ENCODE measurements at regions not wholly inside any gene's neighbourhood (a gene's known extent, or its start where the extent isn't known, plus 50 kb on each side); places are given as distances from the start of the nearest gene placed in this dataset.
A peak's percentile ranks its signal among the peaks of the same experiment; 100 is the strongest.
"Not testable (repeated sequence)": the region's sequence is repeated elsewhere in the genome, so short reads cannot be mapped to it uniquely, and the experiment has no call there.

DNA sequence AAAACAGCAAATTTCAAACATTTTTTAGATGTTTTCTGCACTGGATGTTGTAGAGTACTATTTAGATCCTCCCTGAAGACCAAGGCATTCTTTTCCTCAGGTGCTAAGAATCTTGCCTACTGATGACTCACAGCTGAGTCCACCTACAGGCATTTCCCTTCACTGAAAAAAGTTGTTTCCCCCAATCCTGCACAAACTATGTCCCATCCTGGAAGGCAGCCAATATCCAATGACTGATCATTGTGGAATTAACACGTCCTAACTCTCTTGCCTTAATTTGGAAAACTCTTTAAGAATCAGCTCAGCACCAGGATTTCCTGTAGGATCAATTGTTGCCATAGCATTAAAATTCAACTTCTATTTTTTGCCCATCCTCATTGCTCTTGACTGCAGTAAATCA is 268.4 kb upstream of the IRAK1BP1 start:
- DNase-seq: no peak

DNA sequence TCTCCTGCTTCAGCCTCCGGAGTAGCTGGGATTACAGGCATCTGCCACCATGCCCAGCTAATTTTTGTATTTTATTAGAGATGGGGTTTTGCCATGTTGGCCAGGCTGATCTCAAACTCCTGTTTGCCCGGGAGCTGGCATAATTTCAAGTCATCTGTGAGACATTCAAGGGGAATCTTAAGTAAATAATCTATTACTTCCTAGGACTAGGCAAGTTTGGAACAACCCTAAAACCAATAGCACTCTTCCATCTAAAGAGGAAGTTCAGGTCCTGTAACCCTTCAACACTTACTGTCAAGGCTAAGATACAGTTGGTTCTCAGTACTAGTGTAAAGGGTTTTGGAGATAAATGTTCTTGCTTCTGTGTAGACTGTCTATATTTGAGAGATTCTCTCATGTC is 267.8 kb upstream of the IRAK1BP1 start:
- no peak for DNase-seq

DNA sequence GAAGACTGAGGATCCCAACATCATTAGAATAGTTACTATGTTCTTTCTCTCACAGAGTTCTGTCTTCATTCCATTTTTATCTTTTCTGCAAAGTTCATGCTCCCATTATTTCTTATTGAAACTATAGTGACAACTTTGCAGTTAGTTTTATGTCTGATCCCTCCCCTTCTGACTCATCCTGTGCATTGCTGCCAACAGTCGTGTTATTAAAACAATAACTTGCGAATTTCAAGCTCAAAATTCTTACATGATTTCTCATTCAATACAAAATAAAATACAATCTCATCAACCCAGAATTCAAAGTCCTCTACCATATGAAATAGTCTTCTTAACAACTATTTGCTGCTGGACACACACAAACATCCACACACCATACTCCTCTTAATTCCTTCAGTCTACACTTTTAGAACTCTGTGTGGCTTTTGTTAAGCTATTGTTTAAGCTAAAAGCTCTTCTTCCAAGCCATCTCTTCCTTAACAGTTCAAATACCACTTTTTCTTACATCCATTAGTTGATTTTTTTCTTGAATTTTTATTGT is 261.4 kb upstream of the IRAK1BP1 start:
- DNase-seq: no peak

DNA sequence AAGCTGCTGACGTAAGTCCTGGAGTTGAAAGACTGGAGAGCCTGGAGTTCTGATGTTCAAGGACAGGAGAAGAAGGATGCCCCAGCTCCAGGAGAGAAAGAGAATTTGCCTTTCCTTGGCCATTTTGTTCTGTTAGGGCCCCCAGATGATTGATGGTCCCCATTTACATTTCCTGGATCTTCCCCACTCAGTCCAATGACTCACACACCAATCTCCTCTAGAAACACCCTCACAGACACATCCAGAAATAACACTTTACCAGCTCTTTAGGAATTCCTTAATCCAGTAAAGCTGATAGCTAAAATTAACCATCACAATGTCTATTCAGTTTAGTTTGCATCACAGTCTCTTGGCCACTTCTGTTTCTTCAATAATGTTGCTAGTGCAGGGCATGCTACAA is 260.2 kb upstream of the IRAK1BP1 start:
- DNase-seq: no peak

DNA sequence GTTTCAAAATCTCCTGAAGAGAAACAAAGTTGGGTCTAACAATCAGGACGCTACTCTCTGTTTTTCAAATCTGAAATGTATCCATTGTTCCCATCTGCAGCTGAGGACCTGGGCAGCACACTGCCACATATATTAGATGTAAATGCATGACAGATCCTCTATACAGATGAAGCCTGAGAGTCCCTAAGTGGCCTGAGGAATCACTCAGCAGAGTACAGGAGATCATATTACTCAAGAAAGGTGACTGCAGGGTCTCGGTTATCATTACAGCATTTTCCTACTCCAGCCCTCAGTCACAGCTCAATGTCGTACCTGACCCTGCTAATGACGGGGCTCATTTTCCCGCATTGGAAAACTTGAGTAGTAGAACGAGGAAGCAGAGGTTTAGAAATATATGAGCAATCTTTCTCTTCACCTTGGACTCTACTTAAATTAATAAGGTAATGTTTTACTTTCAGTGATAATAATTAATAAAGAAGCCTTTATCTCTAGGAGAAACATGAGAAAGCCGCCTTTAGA is 256.2 kb upstream of the IRAK1BP1 start:
- DNase-seq: no peak

DNA sequence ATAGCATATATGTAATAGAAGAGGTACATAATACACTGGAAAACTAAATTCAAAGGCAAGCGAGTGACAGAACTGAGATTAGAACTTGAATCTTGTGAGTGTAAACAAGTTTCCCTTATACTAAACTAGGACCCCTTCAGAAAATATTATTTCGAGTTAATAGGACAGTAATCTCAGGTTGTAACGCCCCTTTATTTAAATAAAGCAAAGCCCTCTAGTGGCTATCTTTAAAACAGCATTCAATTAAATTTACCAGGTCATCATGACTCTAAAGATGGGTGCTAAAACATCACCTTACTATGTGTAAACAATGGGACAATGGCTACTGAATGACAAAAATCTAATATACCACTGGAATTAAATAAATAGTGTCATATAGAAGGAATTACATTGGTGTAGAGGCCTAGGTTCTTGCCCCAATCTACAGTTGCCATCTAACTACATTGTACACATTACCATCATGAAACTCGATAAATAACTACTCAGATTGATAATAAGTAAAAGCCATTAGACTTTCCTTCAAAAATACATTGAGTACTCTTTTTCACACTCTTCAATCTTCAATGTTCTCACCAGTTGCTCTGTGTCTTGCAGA is 255.4 kb upstream of the IRAK1BP1 start:
- DNase-seq: peak; percentile 15

DNA sequence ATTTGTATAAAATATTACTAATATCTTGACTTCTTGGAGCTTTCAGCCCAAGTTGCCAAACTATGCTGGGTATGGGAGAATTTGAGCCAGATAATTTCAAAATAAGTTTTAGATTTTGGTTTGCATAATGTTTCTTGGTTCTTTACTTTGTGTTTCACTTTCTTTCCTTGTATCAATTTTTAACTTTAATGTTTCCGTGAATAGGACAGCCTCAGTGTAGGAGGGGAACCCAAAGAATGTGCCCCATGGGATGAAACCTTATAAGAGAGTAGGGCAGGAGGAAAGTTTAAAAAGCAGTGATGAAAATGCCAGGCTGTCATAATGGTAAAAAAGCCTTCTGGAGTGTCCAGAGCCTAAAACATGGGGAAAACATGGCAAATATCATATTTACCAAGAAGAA is 252.4 kb upstream of the IRAK1BP1 start:
- no peak for DNase-seq

DNA sequence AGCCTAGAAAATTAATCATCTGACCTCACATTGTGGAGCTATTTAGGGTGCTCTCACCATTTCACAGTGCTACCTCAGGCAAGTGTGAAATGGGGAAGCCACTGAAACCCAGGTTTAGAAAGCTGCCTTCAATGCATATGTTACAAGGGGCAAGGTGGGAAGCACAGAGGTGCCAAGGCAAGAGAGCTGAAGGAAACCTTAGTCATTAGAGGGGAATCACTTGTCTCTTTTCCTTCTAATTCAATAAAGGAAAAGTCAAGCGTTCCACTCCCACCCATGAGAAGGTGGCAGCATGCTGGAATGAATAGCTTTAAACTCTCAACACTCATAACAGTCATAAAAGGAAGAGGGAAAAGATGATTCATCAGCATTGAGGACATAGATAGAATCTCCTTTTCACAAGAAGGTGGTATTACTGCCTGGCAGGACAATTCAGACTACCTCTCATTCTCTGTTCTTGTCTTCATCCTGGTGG is 251.9 kb upstream of the IRAK1BP1 start:
- DNase-seq: no peak

DNA sequence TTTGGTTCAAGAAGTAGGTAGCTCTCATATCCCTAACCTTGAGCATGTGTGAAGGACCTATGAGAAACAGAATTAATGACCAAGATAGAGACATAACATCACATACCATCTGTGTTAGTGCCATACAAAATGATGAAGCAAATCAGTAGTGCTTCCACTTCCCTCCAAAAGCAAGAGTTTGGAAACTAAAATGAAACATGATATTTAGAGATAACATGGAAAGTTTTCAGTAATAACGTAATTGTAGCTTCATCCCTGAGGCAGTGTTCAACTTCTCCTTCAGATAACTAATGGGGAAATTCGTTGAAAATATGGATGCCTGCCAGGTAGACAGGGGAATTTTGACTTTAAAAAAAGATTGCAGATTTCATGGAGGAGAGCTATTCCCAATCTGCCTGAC is 248.4 kb upstream of the IRAK1BP1 start:
- DNase-seq: no peak

DNA sequence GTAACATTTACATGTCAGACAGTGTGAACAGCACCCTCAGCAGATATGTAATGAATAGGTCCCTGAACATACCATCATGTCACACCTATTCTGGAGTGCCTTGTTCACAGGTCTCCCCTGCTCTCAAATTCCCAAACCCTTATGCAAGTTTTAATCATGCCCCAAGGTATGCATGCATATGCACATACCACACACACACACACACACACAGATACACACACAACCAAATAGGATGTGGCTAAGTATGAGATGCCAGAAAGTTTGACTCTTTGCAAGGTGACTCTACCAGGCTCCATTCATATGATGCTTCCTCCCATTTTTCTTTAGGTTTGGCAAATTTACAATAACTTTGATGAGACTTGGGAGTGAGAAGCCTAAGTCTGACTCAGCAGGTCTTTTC is 243.8 kb upstream of the IRAK1BP1 start:
- no peak for DNase-seq

DNA sequence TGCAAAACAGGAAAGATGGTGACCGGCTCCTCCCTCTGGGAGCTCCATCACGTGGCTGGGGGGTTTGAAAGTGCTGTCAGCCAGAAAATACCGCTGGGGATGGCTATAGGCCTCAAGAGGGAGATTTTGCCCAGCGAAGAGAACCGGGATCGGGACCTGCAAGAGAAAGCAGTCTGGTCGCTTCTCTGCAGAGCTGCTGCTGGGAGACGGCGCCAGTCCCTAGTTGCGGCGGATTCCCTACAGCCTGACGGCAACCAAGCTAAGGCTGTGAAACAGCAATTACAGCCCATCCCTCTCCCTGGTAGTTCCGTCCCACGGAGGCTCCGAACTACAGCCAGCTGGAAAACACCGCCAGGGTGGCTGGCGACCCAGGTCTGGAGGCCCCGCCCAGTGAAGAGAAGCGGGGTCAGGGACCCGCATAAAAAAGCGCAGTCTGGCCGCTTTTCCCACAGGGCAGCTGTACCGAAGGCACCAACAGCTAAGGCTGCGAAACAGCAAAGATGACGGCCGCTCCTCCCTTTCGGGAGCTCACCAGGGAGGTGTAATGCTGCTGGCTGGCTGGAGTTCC is 238.1 kb upstream of the IRAK1BP1 start:
- DNase-seq: no peak

DNA sequence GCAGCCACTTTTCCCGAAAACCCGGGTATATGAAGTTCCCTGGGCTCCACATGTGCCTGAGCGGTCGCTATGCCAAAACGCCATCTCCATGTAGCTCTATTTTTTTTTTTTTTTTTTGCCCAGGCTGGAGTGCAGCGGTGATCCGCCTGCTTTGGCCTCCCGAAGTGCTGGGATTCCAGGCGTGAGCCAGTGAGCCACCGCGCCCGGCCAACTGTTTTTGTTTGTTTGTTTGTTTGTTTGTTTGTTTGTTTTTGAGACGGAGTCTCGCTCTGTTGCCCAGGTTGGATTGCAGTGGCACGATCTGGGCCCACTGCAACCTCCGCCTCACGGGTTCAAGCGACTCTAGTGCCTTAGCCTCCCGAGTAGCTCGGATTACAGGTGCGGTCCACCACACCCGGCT is 237.5 kb upstream of the IRAK1BP1 start:
- DNase-seq: no peak

DNA sequence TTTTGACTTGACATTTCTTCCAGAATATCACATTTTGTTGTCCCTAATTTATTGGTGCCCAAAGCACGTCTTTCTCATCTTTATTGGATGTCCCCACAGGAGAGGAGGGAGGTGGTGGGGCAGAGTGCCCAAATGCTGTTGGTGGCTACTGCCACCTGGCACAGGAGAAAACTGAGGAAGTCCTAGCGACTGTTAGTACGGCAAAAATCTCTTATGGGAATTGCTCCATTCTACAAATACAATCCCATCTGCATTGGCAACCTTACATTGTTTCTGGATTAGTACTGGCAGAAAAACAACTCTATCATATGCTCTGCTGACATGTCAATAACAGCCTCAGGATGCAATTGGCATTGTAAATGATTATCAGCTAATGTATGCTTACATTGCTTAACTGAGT is 235.4 kb upstream of the IRAK1BP1 start:
- no peak for DNase-seq

DNA sequence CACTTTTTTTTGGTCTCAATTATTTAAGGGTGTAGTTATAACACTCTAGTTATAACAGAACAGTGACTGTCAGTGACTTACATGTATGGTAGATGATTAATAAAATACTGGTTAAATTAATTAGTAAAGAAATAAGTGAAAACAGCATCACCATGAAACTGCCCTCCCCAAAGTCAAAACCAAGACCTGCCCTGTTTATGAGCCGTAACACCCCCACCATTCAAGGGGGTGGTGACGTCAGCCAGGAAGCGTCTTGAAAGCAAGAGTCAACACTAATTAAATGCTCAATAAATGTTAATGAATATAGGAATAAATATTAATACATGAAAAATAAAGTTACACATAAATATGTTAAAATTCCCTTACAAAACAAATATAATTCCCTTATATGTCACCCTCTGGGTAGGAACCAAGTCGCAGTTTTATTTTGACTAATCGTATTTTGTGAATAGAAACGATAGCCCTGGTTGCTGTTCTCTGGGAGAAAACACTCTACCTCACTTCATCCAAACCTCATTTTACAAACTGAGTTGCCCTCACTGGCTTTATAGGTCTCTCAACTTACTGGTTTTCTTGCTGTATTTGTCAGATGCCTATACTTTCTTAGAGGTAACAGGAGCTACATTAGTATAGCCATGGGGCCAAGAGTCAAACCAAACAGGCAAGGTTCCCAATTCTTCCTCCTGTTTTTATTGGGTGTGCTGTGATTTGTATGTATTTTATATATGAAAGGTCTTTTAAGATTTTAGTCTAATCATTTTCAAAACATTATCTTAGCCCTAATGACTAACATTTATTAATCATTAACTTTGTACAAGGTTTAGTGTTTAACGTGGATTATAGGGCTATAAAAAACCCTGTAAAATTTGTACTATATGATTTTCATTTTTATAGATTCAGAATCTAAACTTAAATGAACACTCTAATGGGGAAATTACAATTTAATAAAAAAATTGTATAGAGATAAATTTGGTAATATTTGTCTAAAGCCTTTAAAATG is 227.9 kb upstream of the IRAK1BP1 start:
- no peak for DNase-seq

DNA sequence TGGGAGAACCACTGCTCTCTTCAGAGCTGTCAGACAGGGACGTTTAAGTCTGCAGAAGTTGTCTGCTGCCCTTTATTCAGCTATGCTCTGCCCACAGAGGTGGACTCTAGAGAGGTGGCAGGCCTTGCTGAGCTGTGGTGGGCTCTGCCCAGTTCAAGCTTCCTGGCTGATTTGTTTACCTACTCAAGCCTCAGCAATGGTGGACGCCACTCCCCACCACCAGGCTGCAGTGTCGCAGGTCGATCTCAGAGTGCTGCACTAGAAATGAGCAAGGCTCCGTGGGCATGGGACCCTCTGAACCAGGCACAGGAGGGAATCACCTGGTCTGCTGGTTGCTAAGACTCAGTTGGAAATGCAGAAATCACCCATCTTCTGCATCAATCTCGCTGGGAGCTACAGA is 223.4 kb upstream of the IRAK1BP1 start:
- DNase-seq: not testable (repeated sequence)

DNA sequence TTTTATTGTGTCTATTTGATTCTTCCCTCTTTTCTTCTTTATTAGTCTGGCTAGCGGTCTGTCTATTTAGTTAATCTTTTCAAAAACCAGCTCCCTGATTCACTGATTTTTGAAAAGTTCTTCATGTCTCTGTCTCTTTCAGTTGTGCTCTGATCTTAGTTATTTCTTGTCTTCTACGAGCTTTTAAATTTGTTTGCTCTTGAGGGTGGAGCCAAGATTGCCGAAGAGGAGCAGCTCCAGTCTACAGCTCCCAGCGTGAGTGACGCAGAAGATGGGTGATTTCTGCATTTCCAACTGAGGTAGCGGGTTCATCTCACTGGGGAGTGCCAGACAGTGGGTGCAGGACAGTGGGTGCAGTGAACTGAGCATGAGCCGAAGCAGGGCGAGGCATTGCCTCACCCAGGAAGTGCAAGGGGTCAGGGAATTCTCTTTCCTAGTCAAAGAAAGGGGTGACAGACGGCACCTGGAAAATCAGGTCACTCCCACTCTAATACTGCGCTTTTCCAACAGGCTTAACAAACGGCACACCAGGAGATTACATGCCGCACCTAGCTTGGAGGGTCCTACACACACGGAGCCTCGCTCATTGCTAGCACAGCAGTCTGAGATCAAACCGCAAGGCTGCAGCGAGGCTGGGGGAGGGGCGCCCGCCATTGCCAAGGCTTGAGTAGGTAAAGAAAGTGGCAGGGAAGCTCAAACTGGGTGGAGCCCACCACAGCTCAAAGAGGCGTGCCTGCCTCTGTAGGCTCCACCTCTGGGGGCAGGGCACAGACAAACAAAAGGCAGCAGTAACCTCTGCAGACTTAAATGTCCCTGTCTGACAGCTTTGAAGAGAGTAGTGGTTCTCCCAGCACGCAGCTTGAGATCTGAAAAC is 220.6 kb upstream of the IRAK1BP1 start:
- not testable (repeated sequence) for DNase-seq

DNA sequence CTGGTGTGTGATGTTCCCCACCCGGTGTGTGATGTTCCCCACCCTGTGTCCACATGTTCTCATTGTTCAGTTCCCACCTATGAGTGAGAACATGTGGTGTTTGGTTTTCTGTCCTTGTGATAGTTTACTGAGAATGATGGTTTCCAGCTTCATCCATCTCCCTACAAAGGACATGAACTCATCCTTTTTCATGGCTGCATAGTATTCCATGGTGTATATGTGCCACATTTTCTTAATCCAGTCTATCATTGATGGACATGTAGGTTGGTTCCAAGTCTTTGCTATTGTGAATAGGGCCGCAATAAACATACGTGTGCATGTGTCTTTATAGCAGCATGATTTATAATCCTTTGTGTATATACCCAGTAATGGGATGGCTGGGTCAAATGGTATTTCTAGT is 201.5 kb upstream of the IRAK1BP1 start:
- not testable (repeated sequence) for DNase-seq

DNA sequence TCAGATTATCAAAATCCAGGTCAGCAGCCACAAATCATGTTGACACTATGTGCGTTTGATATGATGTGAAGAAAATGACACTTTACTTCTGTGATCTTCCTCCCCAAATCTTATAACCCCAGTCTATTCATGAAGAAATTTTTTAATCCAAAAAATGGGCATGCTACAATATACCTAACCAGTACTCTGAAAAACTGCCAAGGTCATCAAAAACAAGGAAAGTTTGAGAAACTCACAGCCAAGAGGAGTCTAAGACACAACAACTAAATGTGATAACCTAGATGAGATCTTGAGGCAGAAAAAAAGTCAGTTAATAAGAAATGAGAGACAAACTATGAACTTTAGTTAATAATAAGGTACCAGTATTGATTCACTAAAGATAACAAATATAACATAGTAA is 200.6 kb upstream of the IRAK1BP1 start:
- no peak for DNase-seq

DNA sequence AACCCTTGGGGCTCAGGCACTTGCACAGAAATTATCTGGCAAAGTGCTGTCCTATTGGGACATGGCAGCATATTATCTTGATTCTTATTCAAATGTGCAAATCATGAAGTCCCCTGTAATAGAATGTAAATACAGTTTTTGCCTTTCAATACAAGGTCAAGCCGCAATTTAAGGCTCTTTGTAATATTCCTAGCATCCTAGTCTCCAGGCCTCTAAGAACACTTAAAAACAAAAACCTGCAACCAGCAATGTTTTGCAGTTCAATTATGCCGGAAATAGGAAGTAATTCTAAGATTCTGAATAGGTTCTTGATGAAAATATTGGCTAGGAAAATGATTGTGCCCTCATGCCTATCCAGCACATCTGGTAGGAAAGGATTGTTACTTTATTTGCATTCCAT is 197.2 kb upstream of the IRAK1BP1 start:
- DNase-seq: no peak

DNA sequence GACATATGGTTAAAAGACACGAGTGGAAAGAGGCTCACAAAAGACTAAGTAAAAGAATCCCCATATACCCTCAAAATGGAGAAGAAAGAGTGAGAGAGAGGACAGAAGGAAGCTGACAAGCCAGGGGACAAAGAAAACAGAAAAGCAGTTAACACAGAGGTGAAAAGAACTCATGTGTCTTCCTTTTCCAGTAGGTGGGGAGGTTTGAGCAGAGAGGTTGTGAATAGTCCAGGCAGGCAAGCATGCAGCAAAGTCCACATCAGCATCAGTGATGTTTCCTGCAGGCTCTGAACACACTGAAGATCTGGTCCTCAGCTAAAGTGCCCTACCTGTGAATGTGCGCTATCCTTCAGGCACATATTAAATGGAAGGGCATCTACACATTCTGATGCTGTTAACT is 196.5 kb upstream of the IRAK1BP1 start:
- DNase-seq: no peak

DNA sequence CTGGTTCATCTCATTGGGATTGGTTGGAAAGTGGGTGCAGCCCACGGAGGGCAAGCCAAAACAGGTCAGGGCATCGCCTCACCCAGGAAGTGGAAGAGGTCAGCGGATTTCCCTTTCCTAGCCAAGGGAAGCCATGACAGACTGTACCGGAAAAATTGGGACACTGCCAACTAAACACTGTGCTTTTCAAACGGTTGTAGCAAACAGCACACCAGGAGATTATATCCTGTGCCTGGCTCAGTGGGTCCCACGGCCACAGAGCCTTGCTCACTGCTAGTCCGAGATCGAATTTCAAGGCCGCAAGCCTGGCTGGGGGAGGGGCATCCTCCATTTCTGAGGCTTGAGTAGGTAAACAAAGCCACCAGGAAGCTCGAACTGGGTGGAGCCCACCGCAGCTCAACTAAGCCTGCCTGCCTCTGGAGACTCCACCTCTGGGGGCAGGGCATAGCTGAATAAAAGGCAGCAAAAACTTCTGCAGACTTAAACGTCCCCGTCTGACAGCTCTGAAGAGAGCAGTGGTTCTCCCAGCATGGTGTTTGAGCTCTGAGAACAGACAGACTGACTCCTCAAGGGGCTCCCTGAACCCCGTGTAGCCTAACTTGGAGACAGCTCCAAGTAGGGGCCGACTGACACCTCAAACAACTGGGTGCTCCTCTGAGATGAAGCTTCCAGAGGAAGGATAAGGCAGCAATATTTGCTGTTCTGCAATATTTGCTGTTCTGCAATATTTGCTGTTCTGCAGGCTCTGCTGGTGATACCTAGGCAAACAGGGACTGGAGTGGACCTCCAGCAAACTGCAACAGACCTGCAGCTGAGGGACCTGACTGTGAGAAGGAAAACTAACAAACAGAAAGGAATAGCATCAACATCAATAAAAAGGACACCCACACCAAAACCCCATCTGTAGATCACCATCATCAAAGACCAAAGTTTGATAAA is 191.0 kb upstream of the IRAK1BP1 start:
- DNase-seq: not testable (repeated sequence)

Data from suppressor macrophage treated with lipopolysaccharide for 4 hours (primary cell).